ENCODE measurements at regions not wholly inside any gene's neighbourhood (a gene's known extent, or its start where the extent isn't known, plus 50 kb on each side); places are given as distances from the start of the nearest gene placed in this dataset.
A peak's percentile ranks its signal among the peaks of the same experiment; 100 is the strongest.

GRCh38 chr6:67888886-67889681, 746.0 kb upstream of the ADGRB3 start:
- Histone ChIP-seq H3K27me3 (replicated peaks in 2 of 5; ENCODE audit: control insufficient read depth in 4 of 5, insufficient read depth in 5 of 5, low read length in 4 of 5) (no peaks in the 10 kb centered on the region), H3K36me3 (ENCODE audit: control insufficient read depth in 4 of 4, insufficient read depth in 4 of 4, low read length in 3 of 4) (peaks cover 0 to 2% (median 0%) of the 10 kb centered on the region in 4 experiments), H3K9me3 (ENCODE audit: control extremely low read depth in 1 of 5, control insufficient read depth in 4 of 5, insufficient read depth in 2 of 5, low read depth in 1 of 5, low read length in 4 of 5) (peaks cover 0 to 23% (median 5%) of the 10 kb centered on the region in 5 experiments), H3K27ac (ENCODE audit: insufficient read depth in 1 of 2, low read depth in 1 of 2, low read length in 2 of 2, poor library complexity in 1 of 2, severe bottlenecking in 2 of 2) (peak overlapping the region in 1 of 2 experiments; percentile 84), H3K4me1 (ENCODE audit: control extremely low read depth in 1 of 4, control insufficient read depth in 4 of 4, insufficient read depth in 4 of 4, low read length in 3 of 4) (peaks cover 0 to 11% (median 5%) of the 10 kb centered on the region in 4 experiments), H3K4me3 (ENCODE audit: control insufficient read depth in 1 of 7, extremely low read depth in 1 of 7, insufficient read depth in 4 of 7, low read depth in 2 of 7, low read length in 6 of 7) (peak overlapping the region in 2 of 7 experiments; percentile 6 to 7)
- POLR2A ChIA-PET: no interaction called here
- CTCF ChIA-PET: interaction anchor here (0.8 kb wide), 1 partner anchor 13 kb away, joined by 3 read pairs; no protein-coding TSS in a partner anchor
- WGBS (ENCODE audit: insufficient coverage): 52% methylated on average over 16 of the region's 21 CpGs
- DNase-seq: peak in 2 of 3 donors; percentile 48 to 75

GRCh38 chr6:67888546-67888885, 746.6 kb upstream of the ADGRB3 start:
- Histone ChIP-seq H3K4me1 (ENCODE audit: control extremely low read depth in 1 of 4, control insufficient read depth in 4 of 4, insufficient read depth in 4 of 4, low read length in 3 of 4) (peaks cover 0 to 11% (median 5%) of the 10 kb centered on the region in 4 experiments), H3K36me3 (ENCODE audit: control insufficient read depth in 4 of 4, insufficient read depth in 4 of 4, low read length in 3 of 4) (peaks cover 0 to 2% (median 0%) of the 10 kb centered on the region in 4 experiments), H3K27ac (ENCODE audit: insufficient read depth in 1 of 2, low read depth in 1 of 2, low read length in 2 of 2, poor library complexity in 1 of 2, severe bottlenecking in 2 of 2) (peak overlapping the region in 1 of 2 experiments; percentile 84), H3K4me3 (ENCODE audit: control insufficient read depth in 1 of 7, extremely low read depth in 1 of 7, insufficient read depth in 4 of 7, low read depth in 2 of 7, low read length in 6 of 7) (peak overlapping the region in 1 of 7 experiments; percentile 6), H3K27me3 (replicated peaks in 2 of 5; ENCODE audit: control insufficient read depth in 4 of 5, insufficient read depth in 5 of 5, low read length in 4 of 5) (no peaks in the 10 kb centered on the region), H3K9me3 (ENCODE audit: control extremely low read depth in 1 of 5, control insufficient read depth in 4 of 5, insufficient read depth in 2 of 5, low read depth in 1 of 5, low read length in 4 of 5) (peaks cover 0 to 26% (median 5%) of the 10 kb centered on the region in 5 experiments)
- no peak for DNase-seq
- POLR2A ChIA-PET: no interaction called here
- WGBS (ENCODE audit: insufficient coverage): 89% methylated on average over 9 of the region's 9 CpGs
- CTCF ChIA-PET: interaction anchor here (0.8 kb wide), 1 partner anchor 13 kb away, joined by 3 read pairs; no protein-coding TSS in a partner anchor

- peak overlapping the region in 1 of 2 experiments; percentile 84 for H3K27ac ChIP-seq (ENCODE audit: insufficient read depth in 1 of 2, low read depth in 1 of 2, low read length in 2 of 2, poor library complexity in 1 of 2, severe bottlenecking in 2 of 2)
- peaks cover 0 to 11% (median 5%) of the 10 kb centered on the region in 4 experiments for H3K4me1 ChIP-seq (ENCODE audit: control extremely low read depth in 1 of 4, control insufficient read depth in 4 of 4, insufficient read depth in 4 of 4, low read length in 3 of 4)
- 99% methylated on average over 13 of the region's 17 CpGs for WGBS (ENCODE audit: insufficient coverage)
- H3K36me3 ChIP-seq (ENCODE audit: control insufficient read depth in 4 of 4, insufficient read depth in 4 of 4, low read length in 3 of 4): peaks cover 0 to 2% (median 0%) of the 10 kb centered on the region in 4 experiments
- ChIA-PET CTCF (interaction anchor here (0.8 kb wide), 1 partner anchor 14 kb away, joined by 3 read pairs; no protein-coding TSS in a partner anchor), POLR2A (no interaction called here)
- no peak for DNase-seq
- H3K4me3 ChIP-seq (ENCODE audit: control insufficient read depth in 1 of 7, extremely low read depth in 1 of 7, insufficient read depth in 4 of 7, low read depth in 2 of 7, low read length in 6 of 7): peak overlapping the region in 1 of 7 experiments; percentile 6
- H3K9me3 ChIP-seq (ENCODE audit: control extremely low read depth in 1 of 5, control insufficient read depth in 4 of 5, insufficient read depth in 2 of 5, low read depth in 1 of 5, low read length in 4 of 5): peaks cover 0 to 31% (median 5%) of the 10 kb centered on the region in 5 experiments
- no peaks in the 10 kb centered on the region for H3K27me3 ChIP-seq (replicated peaks in 2 of 5; ENCODE audit: control insufficient read depth in 4 of 5, insufficient read depth in 5 of 5, low read length in 4 of 5)
These were observed 747.1 kb upstream of the ADGRB3 start for GRCh38 chr6:67887747-67888545.

GRCh38 chr6:67887419-67887746, 747.7 kb upstream of the ADGRB3 start:
- no peak for DNase-seq
- 95% methylated on average over 3 of the region's 4 CpGs for WGBS (ENCODE audit: insufficient coverage)
- Histone ChIP-seq H3K4me3 (ENCODE audit: control insufficient read depth in 1 of 7, extremely low read depth in 1 of 7, insufficient read depth in 4 of 7, low read depth in 2 of 7, low read length in 6 of 7) (no peak overlapping the region), H3K9me3 (ENCODE audit: control extremely low read depth in 1 of 5, control insufficient read depth in 4 of 5, insufficient read depth in 2 of 5, low read depth in 1 of 5, low read length in 4 of 5) (peaks cover 0 to 34% (median 5%) of the 10 kb centered on the region in 5 experiments), H3K4me1 (ENCODE audit: control extremely low read depth in 1 of 4, control insufficient read depth in 4 of 4, insufficient read depth in 4 of 4, low read length in 3 of 4) (peaks cover 0 to 11% (median 5%) of the 10 kb centered on the region in 4 experiments), H3K27ac (ENCODE audit: insufficient read depth in 1 of 2, low read depth in 1 of 2, low read length in 2 of 2, poor library complexity in 1 of 2, severe bottlenecking in 2 of 2) (peak overlapping the region in 1 of 2 experiments; percentile 84), H3K36me3 (ENCODE audit: control insufficient read depth in 4 of 4, insufficient read depth in 4 of 4, low read length in 3 of 4) (peaks cover 0 to 2% (median 0%) of the 10 kb centered on the region in 4 experiments), H3K27me3 (replicated peaks in 2 of 5; ENCODE audit: control insufficient read depth in 4 of 5, insufficient read depth in 5 of 5, low read length in 4 of 5) (no peaks in the 10 kb centered on the region)
- CTCF ChIA-PET: no interaction called here
- POLR2A ChIA-PET: no interaction called here

GRCh38 chr6:67886840-67887292, 748.2 kb upstream of the ADGRB3 start:
- no peaks in the 10 kb centered on the region for H3K27me3 ChIP-seq (replicated peaks in 2 of 5; ENCODE audit: control insufficient read depth in 4 of 5, insufficient read depth in 5 of 5, low read length in 4 of 5)
- over 99% methylated on average over 20 of the region's 23 CpGs for WGBS (ENCODE audit: insufficient coverage)
- peak overlapping the region in 1 of 2 experiments; percentile 84 for H3K27ac ChIP-seq (ENCODE audit: insufficient read depth in 1 of 2, low read depth in 1 of 2, low read length in 2 of 2, poor library complexity in 1 of 2, severe bottlenecking in 2 of 2)
- peaks cover 0 to 11% (median 5%) of the 10 kb centered on the region in 4 experiments for H3K4me1 ChIP-seq (ENCODE audit: control extremely low read depth in 1 of 4, control insufficient read depth in 4 of 4, insufficient read depth in 4 of 4, low read length in 3 of 4)
- H3K9me3 ChIP-seq (ENCODE audit: control extremely low read depth in 1 of 5, control insufficient read depth in 4 of 5, insufficient read depth in 2 of 5, low read depth in 1 of 5, low read length in 4 of 5): peaks cover 0 to 37% (median 5%) of the 10 kb centered on the region in 5 experiments
- peaks cover 0 to 2% (median 0%) of the 10 kb centered on the region in 4 experiments for H3K36me3 ChIP-seq (ENCODE audit: control insufficient read depth in 4 of 4, insufficient read depth in 4 of 4, low read length in 3 of 4)
- ChIA-PET POLR2A (no interaction called here), CTCF (no interaction called here)
- no peak overlapping the region for H3K4me3 ChIP-seq (ENCODE audit: control insufficient read depth in 1 of 7, extremely low read depth in 1 of 7, insufficient read depth in 4 of 7, low read depth in 2 of 7, low read length in 6 of 7)
- DNase-seq: no peak

GRCh38 chr6:67886036-67886707, 748.9 kb upstream of the ADGRB3 start:
- Histone ChIP-seq H3K27me3 (replicated peaks in 2 of 5; ENCODE audit: control insufficient read depth in 4 of 5, insufficient read depth in 5 of 5, low read length in 4 of 5) (no peaks in the 10 kb centered on the region), H3K27ac (ENCODE audit: insufficient read depth in 1 of 2, low read depth in 1 of 2, low read length in 2 of 2, poor library complexity in 1 of 2, severe bottlenecking in 2 of 2) (peak overlapping the region in 1 of 2 experiments; percentile 84), H3K4me3 (ENCODE audit: control insufficient read depth in 1 of 7, extremely low read depth in 1 of 7, insufficient read depth in 4 of 7, low read depth in 2 of 7, low read length in 6 of 7) (no peak overlapping the region), H3K4me1 (ENCODE audit: control extremely low read depth in 1 of 4, control insufficient read depth in 4 of 4, insufficient read depth in 4 of 4, low read length in 3 of 4) (peaks cover 0 to 11% (median 5%) of the 10 kb centered on the region in 4 experiments), H3K36me3 (ENCODE audit: control insufficient read depth in 4 of 4, insufficient read depth in 4 of 4, low read length in 3 of 4) (peaks cover 0 to 2% (median 0%) of the 10 kb centered on the region in 4 experiments), H3K9me3 (ENCODE audit: control extremely low read depth in 1 of 5, control insufficient read depth in 4 of 5, insufficient read depth in 2 of 5, low read depth in 1 of 5, low read length in 4 of 5) (peaks cover 0 to 37% (median 7%) of the 10 kb centered on the region in 5 experiments)
- WGBS (ENCODE audit: insufficient coverage): 84% methylated on average over 4 of the region's 5 CpGs
- POLR2A ChIA-PET: no interaction called here
- CTCF ChIA-PET: interaction anchor here (0.6 kb wide), 1 partner anchor 254 kb away, joined by 3 read pairs; no protein-coding TSS in a partner anchor
- DNase-seq: no peak

Data from common myeloid progenitor, CD34-positive (primary cell).